Hepatocyte (in vitro differentiated cells): ENCODE measurements at regions not wholly inside any gene's neighbourhood (a gene's known extent, or its start where the extent isn't known, plus 50 kb on each side); places are given as distances from the start of the nearest gene placed in this dataset.

Experiments used
- CTCF ChIP-seq: fragments of 200-600 bp; sonication (generic); IDR thresholded peaks from 2 replicates; pipeline ENCODE4 v1.5.1; 2016; ENCODE audit warnings: antibody characterized with exemption, mild to moderate bottlenecking; ENCODE audit not compliant: poor library complexity
- EZH2 ChIP-seq: fragments of 200-600 bp; sonication (generic); IDR thresholded peaks from 2 replicates; pipeline ENCODE4 v1.6.1; 2016; ENCODE audit warnings: antibody characterized with exemption, mild to moderate bottlenecking, borderline replicate concordance

- no peak for TF ChIP-seq CTCF
- no peak for TF ChIP-seq EZH2
Measured at GRCh38 chr13:33561627-33562026, 256.3 kb upstream of the RFC3 start.
